ENCODE measurements at regions not wholly inside any gene's neighbourhood (a gene's known extent, or its start where the extent isn't known, plus 50 kb on each side); places are given as distances from the start of the nearest gene placed in this dataset.

GRCh38 chr5:113969901-113970300 lies 392.0 kb upstream of the KCNN2 start:
- H3K27ac Mint-ChIP-seq = no peak overlapping the region; a peak in 1 of 7 replicates
- no peak overlapping the region for H2BK15ac ChIP-seq (ENCODE audit: low read depth, low read length)

More at GRCh38 chr5:113969901-113970300, 392.0 kb upstream of the KCNN2 start:
- Histone ChIP-seq H3K56ac (ENCODE audit: insufficient read length, low read depth, low read length) (no peak overlapping the region), H4K5ac (ENCODE audit: insufficient read length, low read depth, low read length) (no peak overlapping the region), H3K9me3 (ENCODE audit: control insufficient read depth, low read depth, low read length) (no peaks in the 10 kb centered on the region), H3K27ac (ENCODE audit: insufficient read length, low read depth, low read length) (no peak overlapping the region), H2BK12ac (ENCODE audit: insufficient read length, low read depth, low read length) (no peak overlapping the region), H2BK120ac (ENCODE audit: low read depth, low read length, poor library complexity, severe bottlenecking) (no peak overlapping the region), H4K20me1 (ENCODE audit: control insufficient read depth, insufficient read depth, insufficient read length) (no peaks in the 10 kb centered on the region), H2BK5ac (ENCODE audit: insufficient read length, low read length) (no peak overlapping the region), H3K23ac (ENCODE audit: insufficient read length, low read depth, low read length) (no peak overlapping the region), H3K14ac (ENCODE audit: insufficient read depth, low read length) (no peak overlapping the region), H3K79me1 (ENCODE audit: insufficient read depth, low read depth, low read length, poor library complexity, severe bottlenecking) (no peaks in the 10 kb centered on the region), H3T11ph (ENCODE audit: low read length) (no peak overlapping the region), H3K9ac (ENCODE audit: extremely low read depth, insufficient read length, low read length) (no peak overlapping the region), H3K4me2 (ENCODE audit: insufficient read depth, insufficient read length, low read length) (no peak overlapping the region), H2AFZ (ENCODE audit: low read length) (no peak overlapping the region), H4K91ac (ENCODE audit: insufficient read length, low read depth, low read length) (no peak overlapping the region), H3K4me1 (ENCODE audit: insufficient read depth, low read length) (no peaks in the 10 kb centered on the region), H3K27me3 (ENCODE audit: insufficient read depth, low read length) (no peaks in the 10 kb centered on the region), H4K8ac (replicated peaks; ENCODE audit: insufficient read length, low read depth, low read length) (no peak overlapping the region), H3K79me2 (ENCODE audit: insufficient read depth, low read length) (no peaks in the 10 kb centered on the region), H3K23me2 (ENCODE audit: insufficient read length, low read depth, low read length, poor library complexity, severe bottlenecking) (no peaks in the 10 kb centered on the region), H2BK20ac (ENCODE audit: low read depth, low read length, poor library complexity, severe bottlenecking) (no peak overlapping the region), H3K18ac (ENCODE audit: insufficient read length, low read depth, low read length) (no peak overlapping the region), H2AK5ac (ENCODE audit: insufficient read length, low read length) (no peak overlapping the region), H3K4ac (ENCODE audit: low read depth, low read length) (no peak overlapping the region)
- Mint-ChIP-seq H3K4me3 (no peak overlapping the region), H3K27me3 (ENCODE audit: low read depth) (no peaks in the 10 kb centered on the region), H3K36me3 (ENCODE audit: insufficient read depth in 1 of 3, low read depth in 3 of 3) (no peaks in the 10 kb centered on the region), H3K9me3 (no peaks in the 10 kb centered on the region), H3K4me1 (peaks cover 2% of the 10 kb centered on the region in 2 experiments; a peak in 2 of 4 replicates)
- no peak for TF ChIP-seq CTCF (conservative IDR thresholded peaks at IDR 0.05)
- no peak for DNase-seq
